ENCODE measurements at regions not wholly inside any gene's neighbourhood (a gene's known extent, or its start where the extent isn't known, plus 50 kb on each side); places are given as distances from the start of the nearest gene placed in this dataset.
A peak's percentile ranks its signal among the peaks of the same experiment; 100 is the strongest.
"Not testable (repeated sequence)": the region's sequence is repeated elsewhere in the genome, so short reads cannot be mapped to it uniquely, and the experiment has no call there.

GRCh38 chr2:111455016-111456015 lies 334.6 kb downstream of the BCL2L11 start:
- DNase-seq, result not testable (repeated sequence)

GRCh38 chr2:111457191-111457590 lies 336.5 kb downstream of the BCL2L11 start:
- not testable (repeated sequence) for DNase-seq

GRCh38 chr2:111460901-111461300 lies 340.2 kb downstream of the BCL2L11 start:
- not testable (repeated sequence) for DNase-seq

- DNase-seq, result not testable (repeated sequence)
Measured at GRCh38 chr2:111461831-111462230, 341.1 kb downstream of the BCL2L11 start.

- not testable (repeated sequence) for DNase-seq
Measured at GRCh38 chr2:111462572-111462971, 341.9 kb downstream of the BCL2L11 start.

- not testable (repeated sequence) for DNase-seq
Measured at GRCh38 chr2:111463238-111463848, 342.6 kb downstream of the BCL2L11 start.

GRCh38 chr2:111463956-111464355 lies 343.2 kb downstream of the BCL2L11 start:
- peak; percentile 58 for DNase-seq

GRCh38 chr2:111464367-111464766 lies 343.7 kb downstream of the BCL2L11 start:
- not testable (repeated sequence) for DNase-seq

- not testable (repeated sequence) for DNase-seq
Measured at GRCh38 chr2:111465521-111465920, 344.8 kb downstream of the BCL2L11 start.

GRCh38 chr2:111466744-111467143 lies 346.0 kb downstream of the BCL2L11 start:
- not testable (repeated sequence) for DNase-seq

- not testable (repeated sequence) for DNase-seq
Measured at GRCh38 chr2:111470924-111471323, 350.2 kb downstream of the BCL2L11 start.

GRCh38 chr2:111471791-111472530 lies 351.2 kb downstream of the BCL2L11 start:
- not testable (repeated sequence) for DNase-seq

- not testable (repeated sequence) for DNase-seq
Measured at GRCh38 chr2:111472844-111473403, 352.2 kb downstream of the BCL2L11 start.

GRCh38 chr2:111473522-111473921 lies 352.8 kb downstream of the BCL2L11 start:
- DNase-seq, result not testable (repeated sequence)

- DNase-seq, result not testable (repeated sequence)
Measured at GRCh38 chr2:111474198-111474705, 353.5 kb downstream of the BCL2L11 start.

GRCh38 chr2:111478335-111478734 lies 357.6 kb downstream of the BCL2L11 start:
- DNase-seq, result not testable (repeated sequence)

- peak; percentile 91 for DNase-seq
Measured at GRCh38 chr2:111478871-111479318, 358.2 kb downstream of the BCL2L11 start.

- DNase-seq, result peak; percentile 60
Measured at GRCh38 chr2:111480016-111480625, 359.4 kb downstream of the BCL2L11 start.

- not testable (repeated sequence) for DNase-seq
Measured at GRCh38 chr2:111480633-111481032, 359.9 kb downstream of the BCL2L11 start.

- DNase-seq, result not testable (repeated sequence)
Measured at GRCh38 chr2:111481219-111481618, 360.5 kb downstream of the BCL2L11 start.

- DNase-seq, result not testable (repeated sequence)
Measured at GRCh38 chr2:111482987-111483679, 362.4 kb downstream of the BCL2L11 start.

Measured in activated CD4-positive, alpha-beta T cell treated with anti-CD3 and anti-CD28 coated beads, Interleukin-10, Interleukin-2, amounts not matched to agents 100 ng/mL and 50 ng/mL, durations not matched to agents 16 hours and 8 hours (primary cell).